IPS DF 6.9 (cell line): ENCODE measurements at regions not wholly inside any gene's neighbourhood (a gene's known extent, or its start where the extent isn't known, plus 50 kb on each side); places are given as distances from the start of the nearest gene placed in this dataset.

Source experiments
- DNase-seq: peaks from one replicate; pipeline ENCODE4 v3.0.0-alpha.2; 2013; ENCODE audit warnings: low read depth, low spot score
- H3K27ac ChIP-seq: one replicate; pipeline ENCODE4 v1.5.1; 2013; ENCODE audit warnings: low read length, control low read depth
- H3K27me3 ChIP-seq: 2 replicates; pipeline ENCODE4 v1.6.1; 2013; ENCODE audit warnings: mild to moderate bottlenecking, low read length; ENCODE audit not compliant: control insufficient read depth, insufficient read depth
- H3K36me3 ChIP-seq: 2 replicates; pipeline ENCODE4 v1.6.1; 2013; ENCODE audit warnings: low read length; ENCODE audit not compliant: control insufficient read depth, insufficient read depth
- H3K4me1 ChIP-seq: 2 replicates; pipeline ENCODE4 v1.6.1; 2013; ENCODE audit warnings: low read length; ENCODE audit not compliant: control insufficient read depth, insufficient read depth
- H3K4me3 ChIP-seq: 2 replicates; pipeline ENCODE4 v1.5.1; 2013; ENCODE audit warnings: mild to moderate bottlenecking, low read length
- H3K9me3 ChIP-seq: 2 replicates; pipeline ENCODE4 v1.6.1; 2013; ENCODE audit warnings: low read length, inconsistent platforms; ENCODE audit not compliant: control insufficient read depth, insufficient read depth
- WGBS: extraction: QIAGEN DNeasy Blood & Tissue Kit; methylation state at CpG from one replicate; pipeline ENCODE4 v1.1.7; 2013; ENCODE audit warnings: mixed read lengths, missing lambda C conversion rate; ENCODE audit not compliant: insufficient read length, insufficient coverage; 5-methylcytosine and 5-hydroxymethylcytosine counted together

- no peak overlapping the region for H3K27ac ChIP-seq
- no peaks in the 10 kb centered on the region for H3K27me3 ChIP-seq
- no peak overlapping the region for H3K4me3 ChIP-seq
- no peak for DNase-seq
- no peaks in the 10 kb centered on the region; the same call in 1 of the 2 replicates for H3K36me3 ChIP-seq
- H3K9me3 ChIP-seq = peaks cover 37% of the 10 kb centered on the region
- WGBS = no CpG with 5 or more reads among the region's 6 CpGs
- no peaks in the 10 kb centered on the region for H3K4me1 ChIP-seq
Observed at GRCh38 chr22:47805394-47805935, 1043.0 kb downstream of the TBC1D22A start.

- no peaks in the 10 kb centered on the region for H3K4me1 ChIP-seq
- peaks cover 32% of the 10 kb centered on the region for H3K9me3 ChIP-seq
- no CpG with 5 or more reads among the region's 6 CpGs for WGBS
- H3K27me3 ChIP-seq = no peaks in the 10 kb centered on the region
- no peak overlapping the region for H3K4me3 ChIP-seq
- H3K36me3 ChIP-seq = no peaks in the 10 kb centered on the region; the same call in 1 of the 2 replicates
- DNase-seq = no peak
- H3K27ac ChIP-seq = no peak overlapping the region
Observed at GRCh38 chr22:47804281-47804680, 1041.8 kb downstream of the TBC1D22A start.

- Histone ChIP-seq H3K27ac (no peak overlapping the region), H3K4me3 (no peak overlapping the region), H3K4me1 (no peaks in the 10 kb centered on the region), H3K36me3 (no peaks in the 10 kb centered on the region; the same call in 1 of the 2 replicates), H3K27me3 (no peaks in the 10 kb centered on the region), H3K9me3 (peaks cover 25% of the 10 kb centered on the region)
- no peak for DNase-seq
- no CpG with 5 or more reads among the region's 14 CpGs for WGBS
Observed at GRCh38 chr22:47802421-47802820, 1040.0 kb downstream of the TBC1D22A start.

- no peaks in the 10 kb centered on the region; the same call in 1 of the 2 replicates for H3K36me3 ChIP-seq
- no peak overlapping the region for H3K4me3 ChIP-seq
- DNase-seq = no peak
- no peaks in the 10 kb centered on the region for H3K4me1 ChIP-seq
- H3K9me3 ChIP-seq = peaks cover 29% of the 10 kb centered on the region
- no peaks in the 10 kb centered on the region for H3K27me3 ChIP-seq
- no peak overlapping the region for H3K27ac ChIP-seq
- no CpG with 5 or more reads among the region's 11 CpGs for WGBS
Observed at GRCh38 chr22:47801541-47802245, 1039.2 kb downstream of the TBC1D22A start.

DNA sequence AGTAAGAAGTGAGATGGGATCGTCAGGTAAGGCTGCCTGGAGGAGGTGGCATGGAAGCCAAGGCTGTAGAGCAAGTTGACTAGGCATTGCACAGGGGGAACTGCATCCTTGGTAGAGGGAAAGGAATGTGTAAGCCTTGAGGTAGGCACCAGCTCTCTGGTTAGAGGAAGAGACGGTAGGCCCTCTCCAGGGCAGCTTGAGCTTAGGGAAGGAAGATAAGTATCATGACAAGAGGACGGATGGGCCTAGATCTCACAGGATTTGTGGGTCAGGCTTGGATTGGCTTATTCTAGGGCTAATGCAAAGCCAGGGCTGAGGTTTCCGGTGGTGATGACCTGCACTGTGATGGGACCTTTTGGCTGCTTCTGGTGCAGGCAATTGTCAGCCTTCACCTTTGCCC is 1035.8 kb downstream of the TBC1D22A start:
- Histone ChIP-seq H3K27me3 (no peaks in the 10 kb centered on the region), H3K36me3 (no peaks in the 10 kb centered on the region; the same call in 1 of the 2 replicates), H3K9me3 (peaks cover 39% of the 10 kb centered on the region), H3K4me1 (no peaks in the 10 kb centered on the region), H3K27ac (no peak overlapping the region), H3K4me3 (no peak overlapping the region)
- no CpG with 5 or more reads among the region's 4 CpGs for WGBS
- DNase-seq = no peak

DNA sequence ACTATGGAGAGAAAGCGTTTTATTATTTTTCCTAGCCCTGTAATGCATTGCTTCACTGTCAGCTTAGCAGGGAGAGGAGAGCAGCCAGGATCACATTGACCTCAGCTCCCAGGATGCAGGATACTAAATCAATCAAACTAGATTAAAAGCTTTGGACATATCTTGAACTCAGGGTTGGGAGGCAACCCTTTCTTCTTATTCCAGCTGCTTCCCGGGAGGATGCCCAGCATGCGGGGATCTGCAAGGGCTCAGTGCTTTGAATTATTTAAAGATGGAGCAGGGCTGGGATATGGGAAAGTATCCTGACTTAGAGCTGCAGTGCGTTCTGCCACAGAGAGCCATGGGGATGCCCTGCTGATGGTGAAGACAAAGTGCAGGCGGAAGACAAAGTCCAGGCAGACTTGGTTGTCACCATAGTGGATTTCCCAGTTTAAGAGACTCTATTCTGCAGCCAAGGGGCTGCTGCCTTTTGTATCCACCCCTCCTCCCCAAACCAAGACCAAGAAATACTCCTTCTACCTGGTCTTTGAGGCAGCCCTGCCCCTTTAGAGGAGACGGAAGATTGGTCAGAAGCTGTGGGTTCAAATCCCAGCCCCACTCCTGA is 1035.0 kb downstream of the TBC1D22A start:
- Histone ChIP-seq H3K4me1 (no peaks in the 10 kb centered on the region), H3K27ac (no peak overlapping the region), H3K4me3 (no peak overlapping the region), H3K36me3 (no peaks in the 10 kb centered on the region; the same call in 1 of the 2 replicates), H3K27me3 (no peaks in the 10 kb centered on the region), H3K9me3 (peaks cover 40% of the 10 kb centered on the region)
- no CpG with 5 or more reads among the region's 6 CpGs for whole genome bisulfite sequencing
- no peak for DNase-seq

- Histone ChIP-seq H3K27ac (no peak overlapping the region), H3K9me3 (peaks cover 32% of the 10 kb centered on the region), H3K36me3 (no peaks in the 10 kb centered on the region), H3K27me3 (no peaks in the 10 kb centered on the region), H3K4me3 (no peak overlapping the region), H3K4me1 (no peaks in the 10 kb centered on the region)
- no peak for DNase-seq
- no CpG with 5 or more reads among the region's 11 CpGs for WGBS
Observed at GRCh38 chr22:47796128-47796908, 1033.9 kb downstream of the TBC1D22A start.

- WGBS = no CpG with 5 or more reads among the region's 10 CpGs
- Histone ChIP-seq H3K4me3 (no peak overlapping the region), H3K9me3 (peaks cover 32% of the 10 kb centered on the region), H3K36me3 (no peaks in the 10 kb centered on the region), H3K27me3 (no peaks in the 10 kb centered on the region), H3K27ac (no peak overlapping the region), H3K4me1 (no peaks in the 10 kb centered on the region)
- no peak for DNase-seq
Observed at GRCh38 chr22:47795477-47796127, 1033.2 kb downstream of the TBC1D22A start.

GRCh38 chr22:47794851-47795250 is 1032.4 kb downstream of the TBC1D22A start:
- Histone ChIP-seq H3K27ac (no peak overlapping the region), H3K36me3 (no peaks in the 10 kb centered on the region), H3K4me3 (no peak overlapping the region), H3K9me3 (peaks cover 32% of the 10 kb centered on the region), H3K27me3 (no peaks in the 10 kb centered on the region), H3K4me1 (no peaks in the 10 kb centered on the region)
- DNase-seq = no peak
- WGBS = no CpG with 5 or more reads among the region's 10 CpGs
